ENCODE measurements at regions not wholly inside any gene's neighbourhood (a gene's known extent, or its start where the extent isn't known, plus 50 kb on each side); places are given as distances from the start of the nearest gene placed in this dataset.

- no peak for DNase-seq
Measured at GRCh38 chr5:103498800-103499551, 63.6 kb downstream of the NUDT12 start.

- no peak for DNase-seq
Measured at GRCh38 chr5:103498211-103498610, 64.4 kb downstream of the NUDT12 start.

- DNase-seq = no peak
Measured at GRCh38 chr5:103497781-103498180, 64.8 kb downstream of the NUDT12 start.

GRCh38 chr5:103490030-103490739 lies 72.4 kb downstream of the NUDT12 start:
- no peak for DNase-seq

GRCh38 chr5:103489307-103489706 lies 73.3 kb downstream of the NUDT12 start:
- DNase-seq = no peak

GRCh38 chr5:103487822-103488493 lies 74.6 kb downstream of the NUDT12 start:
- DNase-seq = no peak

- no peak for DNase-seq
Measured at GRCh38 chr5:103487218-103487617, 75.4 kb downstream of the NUDT12 start.

- no peak for DNase-seq
Measured at GRCh38 chr5:103486739-103487138, 75.8 kb downstream of the NUDT12 start.

- DNase-seq = no peak
Measured at GRCh38 chr5:103480246-103480645, 82.3 kb downstream of the NUDT12 start.

- DNase-seq = no peak
Measured at GRCh38 chr5:103477678-103478077, 84.9 kb downstream of the NUDT12 start.

- DNase-seq = no peak
Measured at GRCh38 chr5:103476811-103477210, 85.8 kb downstream of the NUDT12 start.

GRCh38 chr5:103475629-103476240 lies 86.9 kb downstream of the NUDT12 start:
- DNase-seq = peak; percentile 14

GRCh38 chr5:103474677-103475076 lies 87.9 kb downstream of the NUDT12 start:
- no peak for DNase-seq

- DNase-seq = no peak
Measured at GRCh38 chr5:103473725-103474124, 88.9 kb downstream of the NUDT12 start.

GRCh38 chr5:103472830-103473229 lies 89.8 kb downstream of the NUDT12 start:
- no peak for DNase-seq

- no peak for DNase-seq
Measured at GRCh38 chr5:103472265-103472664, 90.3 kb downstream of the NUDT12 start.

GRCh38 chr5:103469288-103470040 lies 93.1 kb downstream of the NUDT12 start:
- DNase-seq = no peak

GRCh38 chr5:103467831-103468230 lies 94.8 kb downstream of the NUDT12 start:
- DNase-seq = no peak

GRCh38 chr5:103466495-103466894 lies 96.1 kb downstream of the NUDT12 start:
- DNase-seq = no peak

GRCh38 chr5:103465891-103466290 lies 96.7 kb downstream of the NUDT12 start:
- DNase-seq = no peak

- no peak for DNase-seq
Measured at GRCh38 chr5:103464835-103465484, 97.6 kb downstream of the NUDT12 start.

- DNase-seq = no peak
Measured at GRCh38 chr5:103463261-103463660, 99.3 kb downstream of the NUDT12 start.
